SU-DHL-6 (cell line): ENCODE measurements at regions not wholly inside any gene's neighbourhood (a gene's known extent, or its start where the extent isn't known, plus 50 kb on each side); places are given as distances from the start of the nearest gene placed in this dataset.

Source experiments
- CTCF ChIP-seq: fragments of 200-600 bp; sonication (generic); IDR thresholded peaks from one replicate; pipeline ENCODE4 v1.5.1; 2017; ENCODE audit warnings: antibody characterized with exemption, mild to moderate bottlenecking, low read length, moderate library complexity; ENCODE audit not compliant: insufficient read depth, poor library complexity, severe bottlenecking
- EZH2phosphoT487 ChIP-seq: fragments of 200-600 bp; sonication (generic), shearing (Covaris generic); conservative IDR thresholded peaks from 2 replicates; pipeline ENCODE4 v1.6.1; 2018; ENCODE audit warnings: mild to moderate bottlenecking, antibody characterized with exemption, low read length, moderate library complexity, mixed read lengths

GRCh38 chr3:182668974-182669373 lies 124.3 kb upstream of the ATP11B start:
- no peak for TF ChIP-seq CTCF
- no peak for TF ChIP-seq EZH2phosphoT487
